GM23338 (cell line): ENCODE measurements at regions not wholly inside any gene's neighbourhood (a gene's known extent, or its start where the extent isn't known, plus 50 kb on each side); places are given as distances from the start of the nearest gene placed in this dataset.

Experiments
- ATAC-seq: fragments of 200-7000 bp; cut with Tn5 transposase; 3 replicates; pipeline ENCODE4 v1.9.1; 2020
- DNase-seq: peaks from one replicate; pipeline ENCODE4 v3.0.0-alpha.2; 2015; ENCODE audit warnings: low spot score
- H2AFZ ChIP-seq: fragments of 200-600 bp; sonication (generic); 2 replicates; pipeline ENCODE4 v1.8.0; 2016; ENCODE audit warnings: antibody characterized with exemption, mild to moderate bottlenecking, moderate library complexity
- H3F3A ChIP-seq: fragments of 200-600 bp; sonication (generic); replicated peaks from 2 replicates; pipeline ENCODE4 v1.8.0; 2017; ENCODE audit warnings: antibody characterized with exemption, mixed run types, low read depth
- H3K27ac ChIP-seq: fragments of 200-600 bp; sonication (generic); 2 replicates; pipeline ENCODE4 v1.6.1; 2016; ENCODE audit warnings: low read depth
- H3K27me3 ChIP-seq: fragments of 200-600 bp; sonication (generic); 2 replicates; pipeline ENCODE4 v1.8.0; 2016; ENCODE audit warnings: mild to moderate bottlenecking, mixed run types, moderate library complexity; ENCODE audit not compliant: insufficient read depth
- H3K36me3 ChIP-seq: fragments of 200-600 bp; sonication (generic); 2 replicates; pipeline ENCODE4 v1.8.0; 2016; ENCODE audit warnings: mild to moderate bottlenecking; ENCODE audit not compliant: insufficient read depth
- H3K4me1 ChIP-seq: fragments of 200-600 bp; sonication (generic); 2 replicates; pipeline ENCODE4 v1.8.0; 2016; ENCODE audit warnings: mild to moderate bottlenecking, moderate library complexity; ENCODE audit not compliant: insufficient read depth
- H3K4me2 ChIP-seq: fragments of 200-600 bp; sonication (generic); 2 replicates; pipeline ENCODE4 v1.7.1; 2017; ENCODE audit warnings: mixed run types
- H3K4me3 ChIP-seq: fragments of 200-600 bp; sonication (generic); 2 replicates; pipeline ENCODE4 v1.6.1; 2016; ENCODE audit warnings: mixed run types
- H3K79me2 ChIP-seq: fragments of 200-600 bp; sonication (generic); replicated peaks from 2 replicates; pipeline ENCODE4 v1.8.0; 2017; ENCODE audit warnings: mild to moderate bottlenecking; ENCODE audit not compliant: insufficient read depth
- H3K9me2 ChIP-seq: fragments of 200-600 bp; sonication (generic); 2 replicates; pipeline ENCODE4 v1.8.0; 2017; ENCODE audit not compliant: insufficient read depth
- H4K20me1 ChIP-seq: fragments of 200-600 bp; sonication (generic); replicated peaks from 2 replicates; pipeline ENCODE4 v1.8.0; 2017; ENCODE audit warnings: mild to moderate bottlenecking; ENCODE audit not compliant: insufficient read depth
- H3K27ac Mint-ChIP-seq: 2 replicates; pipeline ENCODE4 v1.8.0; 2020; ENCODE audit warnings: inconsistent platforms, mild to moderate bottlenecking, moderate library complexity, mixed read lengths
- H3K27me3 Mint-ChIP-seq: 3 replicates; pipeline ENCODE4 v1.8.0; 2022; ENCODE audit warnings: low read depth, mild to moderate bottlenecking, moderate library complexity, mixed read lengths, inconsistent platforms; ENCODE audit not compliant: insufficient read depth, poor library complexity
- H3K36me3 Mint-ChIP-seq: 3 replicates; pipeline ENCODE4 v1.8.0; 2021; ENCODE audit warnings: low read depth, mild to moderate bottlenecking, inconsistent platforms, moderate library complexity, mixed read lengths
- H3K4me1 Mint-ChIP-seq: 3 replicates; pipeline ENCODE4 v1.8.0; 2020; ENCODE audit warnings: mild to moderate bottlenecking, inconsistent platforms, mixed read lengths
- H3K4me3 Mint-ChIP-seq: 3 replicates; pipeline ENCODE4 v1.8.0; 2021; ENCODE audit warnings: moderate library complexity, mild to moderate bottlenecking, inconsistent platforms, mixed read lengths
- H3K9me3 Mint-ChIP-seq: 3 replicates; pipeline ENCODE4 v1.8.0; 2020; ENCODE audit warnings: moderate library complexity, mild to moderate bottlenecking, inconsistent platforms, mixed read lengths
- CREB1 ChIP-seq: fragments of 250-450 bp; sonication (Bioruptor Pico); IDR thresholded peaks from 2 replicates; pipeline ENCODE4 v1.5.0; 2020; ENCODE audit warnings: low read depth, mild to moderate bottlenecking, moderate library complexity
- CTCF ChIP-seq, 2 experiments: fragments of 200-600 bp in 1 of 2; sonication (generic) in 1 of 2; conservative IDR thresholded peaks; 2 replicates each; pipeline versions ENCODE4 v1.5.1 to v1.6.1; 2016 to 2017; ENCODE audit warnings: antibody characterized with exemption in 2 of 2, low read depth in 2 of 2, mild to moderate bottlenecking in 2 of 2, moderate library complexity in 1 of 2
- ETS1 ChIP-seq: IDR thresholded peaks from 2 replicates; pipeline ENCODE4 v1.6.1; 2016; ENCODE audit warnings: antibody characterized with exemption
- EZH2 ChIP-seq: fragments of 200-600 bp; sonication (generic); IDR thresholded peaks from one replicate; pipeline ENCODE4 v1.8.0; 2017; ENCODE audit warnings: antibody characterized with exemption, mild to moderate bottlenecking, low read depth; ENCODE audit not compliant: unreplicated experiment
- EZH2phosphoT487 ChIP-seq: fragments of 200-600 bp; sonication (generic); IDR thresholded peaks from one replicate; pipeline ENCODE4 v1.8.1; 2018; ENCODE audit warnings: antibody characterized with exemption; ENCODE audit not compliant: unreplicated experiment
- JUNB ChIP-seq: IDR thresholded peaks from one replicate; pipeline ENCODE4 v1.6.1; 2016; ENCODE audit warnings: antibody characterized with exemption; ENCODE audit not compliant: unreplicated experiment
- NANOG ChIP-seq: IDR thresholded peaks from 2 replicates; pipeline ENCODE4 v1.6.1; 2016; ENCODE audit warnings: antibody characterized with exemption, borderline replicate concordance
- POLR2AphosphoS5 ChIP-seq: IDR thresholded peaks from 2 replicates; pipeline ENCODE4 v1.6.1; 2016; ENCODE audit warnings: antibody characterized with exemption, low read depth
- REST ChIP-seq: IDR thresholded peaks from one replicate; pipeline ENCODE4 v1.6.1; 2018; ENCODE audit warnings: antibody characterized with exemption; ENCODE audit not compliant: unreplicated experiment
- STAT1 ChIP-seq: IDR thresholded peaks from one replicate; pipeline ENCODE4 v1.6.1; 2016; ENCODE audit warnings: antibody characterized with exemption; ENCODE audit not compliant: unreplicated experiment
- ZNF114 ChIP-seq: fragments of 250-450 bp; sonication (Bioruptor Pico); IDR thresholded peaks from 2 replicates; pipeline ENCODE4 v1.5.0; 2020; ENCODE audit warnings: mild to moderate bottlenecking, moderate library complexity
- ZNF331 ChIP-seq: fragments of 250-450 bp; sonication (Bioruptor Pico); IDR thresholded peaks from 2 replicates; pipeline ENCODE4 v1.5.0; 2020; ENCODE audit warnings: low read depth, mild to moderate bottlenecking, moderate library complexity
- ZNF462 ChIP-seq: fragments of 250-450 bp; sonication (Bioruptor Pico); IDR thresholded peaks from 2 replicates; pipeline ENCODE4 v1.5.0; 2020; ENCODE audit warnings: mild to moderate bottlenecking, moderate library complexity

GRCh38 chr12:25719505-25719904 is 166.4 kb upstream of the LMNTD1 start:
- Histone ChIP-seq H3K9me2 (peaks cover 7% of the 10 kb centered on the region), H3K79me2 (no peaks in the 10 kb centered on the region), H3K27me3 (no peaks in the 10 kb centered on the region), H4K20me1 (no peaks in the 10 kb centered on the region), H3K36me3 (no peaks in the 10 kb centered on the region), H2AFZ (no peak overlapping the region), H3K27ac (no peak overlapping the region), H3K4me1 (no peaks in the 10 kb centered on the region), H3K4me2 (no peak overlapping the region), H3K4me3 (no peak overlapping the region), H3F3A (no peaks in the 10 kb centered on the region)
- H3K4me1 Mint-ChIP-seq, result no peaks in the 10 kb centered on the region
- ATAC-seq, result no peak
- H3K36me3 Mint-ChIP-seq, result no peaks in the 10 kb centered on the region
- peaks cover 2% of the 10 kb centered on the region for H3K27me3 Mint-ChIP-seq
- no peak overlapping the region for H3K27ac Mint-ChIP-seq
- H3K4me3 Mint-ChIP-seq, result no peak overlapping the region
- TF ChIP-seq EZH2phosphoT487 (no peak), ZNF114 (CRISPR knock-in tag) (no peak), JUNB (no peak), ZNF331 (CRISPR knock-in tag) (no peak), CREB1 (CRISPR knock-in tag) (no peak), REST (no peak), ZNF462 (CRISPR knock-in tag) (no peak), CTCF (conservative IDR thresholded peaks at IDR 0.05; ENCODE audit: low read depth in 2 of 2) (no peak), NANOG (no peak), EZH2 (no peak), ETS1 (no peak), STAT1 (no peak), POLR2AphosphoS5 (no peak)
- no peak for DNase-seq
- H3K9me3 Mint-ChIP-seq, result no peaks in the 10 kb centered on the region
